ENCODE measurements at regions not wholly inside any gene's neighbourhood (a gene's known extent, or its start where the extent isn't known, plus 50 kb on each side); places are given as distances from the start of the nearest gene placed in this dataset.
"Not testable (repeated sequence)": the region's sequence is repeated elsewhere in the genome, so short reads cannot be mapped to it uniquely, and the experiment has no call there.

- DNase-seq = no peak
These were observed 95.6 kb upstream of the TOPAZ1 start for GRCh38 chr3:44146073-44146472.

- DNase-seq = no peak
These were observed 81.9 kb upstream of the TOPAZ1 start for GRCh38 chr3:44159696-44160300.

- no peak for DNase-seq
These were observed 80.9 kb upstream of the TOPAZ1 start for GRCh38 chr3:44160818-44161217.

- DNase-seq = no peak
These were observed 69.8 kb upstream of the TOPAZ1 start for GRCh38 chr3:44171891-44172290.

GRCh38 chr3:44172701-44173100, 69.0 kb upstream of the TOPAZ1 start:
- not testable (repeated sequence) for DNase-seq

- no peak for DNase-seq
These were observed 68.4 kb upstream of the TOPAZ1 start for GRCh38 chr3:44173263-44173662.

GRCh38 chr3:44175070-44175469, 66.6 kb upstream of the TOPAZ1 start:
- DNase-seq = no peak

- DNase-seq = no peak
These were observed 62.4 kb upstream of the TOPAZ1 start for GRCh38 chr3:44179246-44179645.

GRCh38 chr3:44184319-44184953, 57.2 kb upstream of the TOPAZ1 start:
- peak; percentile 17 to 75 for DNase-seq

- no peak for DNase-seq
These were observed 56.2 kb upstream of the TOPAZ1 start for GRCh38 chr3:44185396-44185915.

- DNase-seq = no peak
These were observed 55.5 kb upstream of the TOPAZ1 start for GRCh38 chr3:44186111-44186672.

GRCh38 chr3:44186712-44187111, 55.0 kb upstream of the TOPAZ1 start:
- no peak for DNase-seq

Measured in hippocampal formation (tissue), 2 donors.